D341Med (cell line): ENCODE measurements at regions not wholly inside any gene's neighbourhood (a gene's known extent, or its start where the extent isn't known, plus 50 kb on each side); places are given as distances from the start of the nearest gene placed in this dataset.

Experiments
- DNase-seq: peaks from one replicate; pipeline ENCODE4 v3.0.0; 2012; ENCODE audit warnings: low spot score

- no peak for DNase-seq
Measured at GRCh38 chr10:78248651-78249464, 215.2 kb downstream of the RPS24 start.

GRCh38 chr10:78249690-78250089 is 216.0 kb downstream of the RPS24 start:
- DNase-seq, result no peak

- DNase-seq, result no peak
Measured at GRCh38 chr10:78250313-78251015, 216.8 kb downstream of the RPS24 start.

- no peak for DNase-seq
Measured at GRCh38 chr10:78251016-78251385, 217.3 kb downstream of the RPS24 start.

GRCh38 chr10:78252286-78252685 is 218.6 kb downstream of the RPS24 start:
- DNase-seq, result no peak

- no peak for DNase-seq
Measured at GRCh38 chr10:78253063-78253853, 219.6 kb downstream of the RPS24 start.

GRCh38 chr10:78254013-78254412 is 220.3 kb downstream of the RPS24 start:
- no peak for DNase-seq

- no peak for DNase-seq
Measured at GRCh38 chr10:78255214-78255613, 221.6 kb downstream of the RPS24 start.

- no peak for DNase-seq
Measured at GRCh38 chr10:78255796-78256638, 222.4 kb downstream of the RPS24 start.

- no peak for DNase-seq
Measured at GRCh38 chr10:78258323-78259030, 224.8 kb downstream of the RPS24 start.

GRCh38 chr10:78259391-78259790 is 225.7 kb downstream of the RPS24 start:
- DNase-seq, result no peak

GRCh38 chr10:78260141-78260540 is 226.5 kb downstream of the RPS24 start:
- no peak for DNase-seq

GRCh38 chr10:78260680-78261079 is 227.0 kb downstream of the RPS24 start:
- no peak for DNase-seq

- no peak for DNase-seq
Measured at GRCh38 chr10:78261291-78261690, 227.6 kb downstream of the RPS24 start.

- no peak for DNase-seq
Measured at GRCh38 chr10:78262860-78263259, 229.2 kb downstream of the RPS24 start.

- DNase-seq, result no peak
Measured at GRCh38 chr10:78263521-78263988, 229.9 kb downstream of the RPS24 start.

GRCh38 chr10:78264361-78264760 is 230.7 kb downstream of the RPS24 start:
- DNase-seq, result no peak

- DNase-seq, result peak; percentile 49
Measured at GRCh38 chr10:78266741-78267469, 233.2 kb downstream of the RPS24 start.

GRCh38 chr10:78267598-78267997 is 233.9 kb downstream of the RPS24 start:
- no peak for DNase-seq

GRCh38 chr10:78269060-78269459 is 235.4 kb downstream of the RPS24 start:
- no peak for DNase-seq
